WTC11 (cell line): ENCODE measurements at regions not wholly inside any gene's neighbourhood (a gene's known extent, or its start where the extent isn't known, plus 50 kb on each side); places are given as distances from the start of the nearest gene placed in this dataset.

Experiments
- ATAC-seq: fragments of 200-7000 bp; cut with Tn5 transposase; 2 replicates; pipeline ENCODE4 v1.10.0; 2021; ENCODE audit warnings: mild to moderate bottlenecking, moderate library complexity
- CTCF ChIA-PET: fragments of 300-600 bp; sonication (Branson Sonifier 250); formaldehyde crosslinking; loops from one replicate; lab custom pipeline; 2021; ENCODE audit warnings: antibody characterized with exemption; lab: Charles Lee
- POLR2A ChIA-PET: fragments of 350-600 bp; sonication (Branson Sonifier 250); formaldehyde crosslinking; loops from one replicate; lab custom pipeline; 2021; ENCODE audit warnings: antibody characterized with exemption; lab: Charles Lee
- DNase-seq: peaks from one replicate; pipeline ENCODE4 v3.0.0; 2021; ENCODE audit warnings: low spot score
- H3K27ac Mint-ChIP-seq: 2 replicates; pipeline ENCODE4 v1.8.0; 2021; ENCODE audit warnings: mixed read lengths
- H3K27me3 Mint-ChIP-seq: 2 replicates; pipeline ENCODE4 v1.8.0; 2021; ENCODE audit warnings: low read depth, mild to moderate bottlenecking, moderate library complexity, mixed read lengths
- H3K36me3 Mint-ChIP-seq: 2 replicates; pipeline ENCODE4 v1.8.0; 2021; ENCODE audit warnings: mixed read lengths
- H3K4me1 Mint-ChIP-seq: 2 replicates; pipeline ENCODE4 v1.8.0; 2022; ENCODE audit warnings: mixed read lengths
- H3K4me3 Mint-ChIP-seq: 2 replicates; pipeline ENCODE4 v1.8.0; 2021; ENCODE audit warnings: mild to moderate bottlenecking, moderate library complexity, mixed read lengths
- H3K9me3 Mint-ChIP-seq: 2 replicates; pipeline ENCODE4 v1.8.0; 2021; ENCODE audit warnings: mixed read lengths
- ARID4B ChIP-seq: sonication (generic); formaldehyde crosslinking; IDR thresholded peaks from 2 replicates; pipeline ENCODE4 v1.8.0; 2023; ENCODE audit warnings: missing genetic modification reagents, mild to moderate bottlenecking, borderline replicate concordance
- CBFB ChIP-seq: sonication (generic); formaldehyde crosslinking; IDR thresholded peaks from 2 replicates; pipeline ENCODE4 v1.8.1; 2022; ENCODE audit warnings: mild to moderate bottlenecking, low read depth, missing genetic modification reagents
- CREB1 ChIP-seq: sonication (generic); formaldehyde crosslinking; IDR thresholded peaks from 2 replicates; pipeline ENCODE4 v1.8.0; 2023; ENCODE audit warnings: mild to moderate bottlenecking, missing genetic modification reagents
- CTCF ChIP-seq: fragments of 200-600 bp; IDR thresholded peaks from 2 replicates; pipeline ENCODE4 v1.8.0; 2022; ENCODE audit warnings: antibody characterized with exemption
- ELF4 ChIP-seq: sonication (generic); formaldehyde crosslinking; IDR thresholded peaks from 2 replicates; pipeline ENCODE4 v1.8.1; 2022; ENCODE audit warnings: low read depth, mild to moderate bottlenecking, moderate library complexity, missing genetic modification reagents
- FOXJ3 ChIP-seq: sonication (generic); formaldehyde crosslinking; IDR thresholded peaks from 2 replicates; pipeline ENCODE4 v1.9.0; 2021; ENCODE audit warnings: missing genetic modification reagents, mild to moderate bottlenecking, borderline replicate concordance
- GABPB1 ChIP-seq: sonication (generic); formaldehyde crosslinking; IDR thresholded peaks from 2 replicates; pipeline ENCODE4 v1.8.1; 2023; ENCODE audit warnings: mild to moderate bottlenecking, missing genetic modification reagents
- JUN ChIP-seq: sonication (generic); formaldehyde crosslinking; IDR thresholded peaks from 2 replicates; pipeline ENCODE4 v1.8.0; 2023; ENCODE audit warnings: mild to moderate bottlenecking, missing genetic modification reagents
- MXD4 ChIP-seq: fragments of 250-450 bp; sonication (Bioruptor Pico); IDR thresholded peaks from 2 replicates; pipeline ENCODE4 v1.8.0; 2021; ENCODE audit warnings: mild to moderate bottlenecking, moderate library complexity, borderline replicate concordance
- MYBL2 ChIP-seq: sonication (generic); formaldehyde crosslinking; IDR thresholded peaks from 2 replicates; pipeline ENCODE4 v1.8.1; 2023; ENCODE audit warnings: mild to moderate bottlenecking, moderate library complexity, missing genetic modification reagents
- TEAD1 ChIP-seq: sonication (generic); formaldehyde crosslinking; IDR thresholded peaks from 2 replicates; pipeline ENCODE4 v1.8.0; 2022; ENCODE audit warnings: mild to moderate bottlenecking, missing genetic modification reagents
- ZNF396 ChIP-seq: fragments of 250-450 bp; sonication (Bioruptor Pico); IDR thresholded peaks from 2 replicates; pipeline ENCODE4 v1.8.0; 2021; ENCODE audit warnings: mild to moderate bottlenecking, moderate library complexity, borderline replicate concordance
- ZNF416 ChIP-seq: fragments of 250-450 bp; sonication (Bioruptor Pico); IDR thresholded peaks from 2 replicates; pipeline ENCODE4 v1.9.0; 2021; ENCODE audit warnings: mild to moderate bottlenecking, inconsistent platforms
- TF ChIP-seq, protein P1 (sequence below): sonication (generic); formaldehyde crosslinking; IDR thresholded peaks from 2 replicates; pipeline ENCODE4 v1.8.1; 2022; ENCODE audit warnings: mild to moderate bottlenecking, moderate library complexity, missing genetic modification reagents
- TF ChIP-seq, protein P2 (sequence below): sonication (generic); formaldehyde crosslinking; IDR thresholded peaks from 2 replicates; pipeline ENCODE4 v1.8.1; 2022; ENCODE audit warnings: low read depth, mild to moderate bottlenecking, moderate library complexity, missing genetic modification reagents, borderline replicate concordance
- TF ChIP-seq, protein P3 (sequence below): fragments of 250-450 bp; sonication (Bioruptor Pico); IDR thresholded peaks from 2 replicates; pipeline ENCODE4 v1.9.0; 2021; ENCODE audit warnings: moderate library complexity, mild to moderate bottlenecking, inconsistent platforms, borderline replicate concordance
- TF ChIP-seq, protein P4 (sequence below): sonication (generic); formaldehyde crosslinking; IDR thresholded peaks from 2 replicates; pipeline ENCODE4 v1.8.0; 2022; ENCODE audit warnings: mild to moderate bottlenecking, missing genetic modification reagents

DNA sequence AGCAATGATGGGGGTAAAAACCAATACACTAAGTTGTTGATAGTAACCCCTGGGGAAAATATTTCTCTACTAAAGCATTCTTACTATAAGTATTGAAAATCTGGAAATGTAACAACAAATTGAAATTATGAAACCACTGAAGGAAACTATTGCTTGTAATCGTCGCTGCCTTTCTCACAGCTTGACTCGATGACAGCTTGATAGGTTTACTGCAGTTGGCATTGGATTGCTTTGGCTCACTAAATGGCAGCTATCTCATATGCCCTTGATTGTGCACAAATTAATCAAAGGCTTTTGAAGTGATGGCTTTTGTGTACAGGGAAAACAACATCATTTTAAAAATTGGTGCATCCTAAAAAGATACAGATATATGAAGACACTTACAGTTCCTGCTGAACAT, 419.6 kb upstream of the TENM3 start (continued):
- TF ChIP-seq, protein P1, sequence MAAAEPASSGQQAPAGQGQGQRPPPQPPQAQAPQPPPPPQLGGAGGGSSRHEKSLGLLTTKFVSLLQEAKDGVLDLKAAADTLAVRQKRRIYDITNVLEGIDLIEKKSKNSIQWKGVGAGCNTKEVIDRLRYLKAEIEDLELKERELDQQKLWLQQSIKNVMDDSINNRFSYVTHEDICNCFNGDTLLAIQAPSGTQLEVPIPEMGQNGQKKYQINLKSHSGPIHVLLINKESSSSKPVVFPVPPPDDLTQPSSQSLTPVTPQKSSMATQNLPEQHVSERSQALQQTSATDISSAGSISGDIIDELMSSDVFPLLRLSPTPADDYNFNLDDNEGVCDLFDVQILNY (CRISPR knock-in tag) = no peak
- TF ChIP-seq, protein P2, sequence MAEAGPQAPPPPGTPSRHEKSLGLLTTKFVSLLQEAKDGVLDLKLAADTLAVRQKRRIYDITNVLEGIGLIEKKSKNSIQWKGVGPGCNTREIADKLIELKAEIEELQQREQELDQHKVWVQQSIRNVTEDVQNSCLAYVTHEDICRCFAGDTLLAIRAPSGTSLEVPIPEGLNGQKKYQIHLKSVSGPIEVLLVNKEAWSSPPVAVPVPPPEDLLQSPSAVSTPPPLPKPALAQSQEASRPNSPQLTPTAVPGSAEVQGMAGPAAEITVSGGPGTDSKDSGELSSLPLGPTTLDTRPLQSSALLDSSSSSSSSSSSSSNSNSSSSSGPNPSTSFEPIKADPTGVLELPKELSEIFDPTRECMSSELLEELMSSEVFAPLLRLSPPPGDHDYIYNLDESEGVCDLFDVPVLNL (CRISPR knock-in tag) = no peak
- no peak for TF ChIP-seq MYBL2 (CRISPR knock-in tag)
- no peak for TF ChIP-seq JUN (CRISPR knock-in tag)
- no peak for TF ChIP-seq CREB1 (CRISPR knock-in tag)
- TF ChIP-seq ELF4 (CRISPR knock-in tag) = no peak

- ChIA-PET POLR2A (no interaction called here), CTCF (no interaction called here)
- Mint-ChIP-seq H3K36me3 (no peaks in the 10 kb centered on the region), H3K4me1 (peaks cover 47% of the 10 kb centered on the region), H3K27me3 (no peaks in the 10 kb centered on the region), H3K4me3 (no peak overlapping the region), H3K27ac (no peak overlapping the region), H3K9me3 (no peaks in the 10 kb centered on the region)
- DNase-seq (no peak), ATAC-seq (no peak)
- TF ChIP-seq ZNF416 = no peak
- no peak for TF ChIP-seq TEAD1
- TF ChIP-seq MXD4 (CRISPR knock-in tag) = no peak
- TF ChIP-seq ARID4B = no peak
- TF ChIP-seq, protein P2 (CRISPR knock-in tag) = no peak
- no peak for TF ChIP-seq ZNF396 (CRISPR knock-in tag)
- TF ChIP-seq, protein P3, sequence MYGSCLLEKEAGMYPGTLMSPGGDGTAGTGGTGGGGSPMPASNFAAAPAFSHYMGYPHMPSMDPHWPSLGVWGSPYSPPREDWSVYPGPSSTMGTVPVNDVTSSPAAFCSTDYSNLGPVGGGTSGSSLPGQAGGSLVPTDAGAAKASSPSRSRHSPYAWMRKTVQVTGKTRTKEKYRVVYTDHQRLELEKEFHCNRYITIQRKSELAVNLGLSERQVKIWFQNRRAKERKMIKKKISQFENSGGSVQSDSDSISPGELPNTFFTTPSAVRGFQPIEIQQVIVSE (CRISPR knock-in tag) = no peak
- TF ChIP-seq, protein P4, sequence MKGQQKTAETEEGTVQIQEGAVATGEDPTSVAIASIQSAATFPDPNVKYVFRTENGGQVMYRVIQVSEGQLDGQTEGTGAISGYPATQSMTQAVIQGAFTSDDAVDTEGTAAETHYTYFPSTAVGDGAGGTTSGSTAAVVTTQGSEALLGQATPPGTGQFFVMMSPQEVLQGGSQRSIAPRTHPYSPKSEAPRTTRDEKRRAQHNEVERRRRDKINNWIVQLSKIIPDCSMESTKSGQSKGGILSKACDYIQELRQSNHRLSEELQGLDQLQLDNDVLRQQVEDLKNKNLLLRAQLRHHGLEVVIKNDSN (CRISPR knock-in tag) = no peak
- no peak for TF ChIP-seq FOXJ3 (CRISPR knock-in tag)
- TF ChIP-seq CTCF = no peak
- no peak for TF ChIP-seq GABPB1 (CRISPR knock-in tag)
- TF ChIP-seq CBFB = no peak
Observed at GRCh38 chr4:181825564-181825963, 417.6 kb upstream of the TENM3 start.
